C4-2B (cell line): ENCODE measurements at regions not wholly inside any gene's neighbourhood (a gene's known extent, or its start where the extent isn't known, plus 50 kb on each side); places are given as distances from the start of the nearest gene placed in this dataset.

Experiments
- ZFX ChIP-seq: fragments of 450-650 bp; IDR thresholded peaks from 2 replicates; pipeline ENCODE4 v1.6.1; 2017
- TF ChIP-seq, protein P1 (sequence below): fragments of 450-650 bp; conservative IDR thresholded peaks from 2 replicates; pipeline ENCODE4 v1.5.1; 2017; ENCODE audit warnings: mild to moderate bottlenecking

DNA sequence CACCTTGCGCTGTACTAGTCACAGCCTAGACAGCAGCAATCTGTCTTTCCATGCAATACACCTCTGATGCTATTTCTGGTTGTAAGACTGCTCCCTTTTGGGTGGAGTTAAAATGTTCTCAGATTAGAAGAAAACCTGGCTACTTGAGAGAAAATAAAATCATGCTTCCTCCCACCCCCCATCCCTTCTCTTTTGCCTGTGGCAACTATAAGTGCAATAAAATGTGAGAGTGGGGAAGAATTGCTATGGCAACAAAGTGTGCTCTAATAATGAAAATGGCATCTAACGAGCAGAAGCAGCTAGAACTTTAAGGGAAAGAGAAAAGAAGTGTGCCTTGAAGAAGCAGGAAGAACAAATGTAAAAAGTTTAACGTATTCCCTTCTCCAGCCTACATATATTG lies 464.2 kb upstream of the FSHR start:
- TF ChIP-seq, protein P1, sequence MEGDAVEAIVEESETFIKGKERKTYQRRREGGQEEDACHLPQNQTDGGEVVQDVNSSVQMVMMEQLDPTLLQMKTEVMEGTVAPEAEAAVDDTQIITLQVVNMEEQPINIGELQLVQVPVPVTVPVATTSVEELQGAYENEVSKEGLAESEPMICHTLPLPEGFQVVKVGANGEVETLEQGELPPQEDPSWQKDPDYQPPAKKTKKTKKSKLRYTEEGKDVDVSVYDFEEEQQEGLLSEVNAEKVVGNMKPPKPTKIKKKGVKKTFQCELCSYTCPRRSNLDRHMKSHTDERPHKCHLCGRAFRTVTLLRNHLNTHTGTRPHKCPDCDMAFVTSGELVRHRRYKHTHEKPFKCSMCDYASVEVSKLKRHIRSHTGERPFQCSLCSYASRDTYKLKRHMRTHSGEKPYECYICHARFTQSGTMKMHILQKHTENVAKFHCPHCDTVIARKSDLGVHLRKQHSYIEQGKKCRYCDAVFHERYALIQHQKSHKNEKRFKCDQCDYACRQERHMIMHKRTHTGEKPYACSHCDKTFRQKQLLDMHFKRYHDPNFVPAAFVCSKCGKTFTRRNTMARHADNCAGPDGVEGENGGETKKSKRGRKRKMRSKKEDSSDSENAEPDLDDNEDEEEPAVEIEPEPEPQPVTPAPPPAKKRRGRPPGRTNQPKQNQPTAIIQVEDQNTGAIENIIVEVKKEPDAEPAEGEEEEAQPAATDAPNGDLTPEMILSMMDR = no peak
- no peak for TF ChIP-seq ZFX
